ENCODE measurements at regions not wholly inside any gene's neighbourhood (a gene's known extent, or its start where the extent isn't known, plus 50 kb on each side); places are given as distances from the start of the nearest gene placed in this dataset.

DNA sequence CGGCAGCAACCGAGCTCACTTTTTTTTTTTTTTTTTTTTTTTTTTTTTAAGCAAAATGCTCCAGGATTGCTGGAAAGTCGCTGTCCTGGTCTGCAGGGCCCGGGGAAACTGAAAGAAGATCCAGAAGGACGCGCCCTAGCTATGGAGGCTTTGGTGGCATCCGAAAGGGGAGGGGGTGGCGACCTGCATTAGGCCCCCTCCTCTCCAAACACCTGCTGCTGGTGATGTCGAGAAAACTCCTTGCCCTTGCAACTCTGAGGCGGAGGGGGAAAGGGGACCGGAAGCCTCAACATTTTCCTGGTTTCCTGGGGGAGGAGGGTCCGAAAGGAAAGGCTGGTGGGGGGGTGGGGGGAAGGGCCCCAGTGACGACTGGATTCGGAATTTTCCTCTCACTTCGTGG, 421.1 kb downstream of the VRK1 start:
- no peak overlapping the region for H3K27ac Mint-ChIP-seq

GRCh38 chr14:97218691-97219430, 421.7 kb downstream of the VRK1 start:
- Mint-ChIP-seq H3K9me3 (no peaks in the 10 kb centered on the region), H3K27ac (peak overlapping the region; percentile 32), H3K4me3 (peak overlapping the region; percentile 75), H3K36me3 (ENCODE audit: low read depth) (no peaks in the 10 kb centered on the region), H3K4me1 (ENCODE audit: low read depth) (peaks cover 14% of the 10 kb centered on the region), H3K27me3 (peaks cover 27% of the 10 kb centered on the region)
- DNase-seq, result peak; percentile 68

More for the DNA sequence above, 421.1 kb downstream of the VRK1 start:
- H3K4me1 Mint-ChIP-seq (ENCODE audit: low read depth), result peaks cover 14% of the 10 kb centered on the region
- peak overlapping the region; percentile 75 for H3K4me3 Mint-ChIP-seq
- H3K9me3 Mint-ChIP-seq, result no peaks in the 10 kb centered on the region
- no peaks in the 10 kb centered on the region for H3K36me3 Mint-ChIP-seq (ENCODE audit: low read depth)
- peak; percentile 30 for DNase-seq
- H3K27me3 Mint-ChIP-seq, result peaks cover 23% of the 10 kb centered on the region

DNA sequence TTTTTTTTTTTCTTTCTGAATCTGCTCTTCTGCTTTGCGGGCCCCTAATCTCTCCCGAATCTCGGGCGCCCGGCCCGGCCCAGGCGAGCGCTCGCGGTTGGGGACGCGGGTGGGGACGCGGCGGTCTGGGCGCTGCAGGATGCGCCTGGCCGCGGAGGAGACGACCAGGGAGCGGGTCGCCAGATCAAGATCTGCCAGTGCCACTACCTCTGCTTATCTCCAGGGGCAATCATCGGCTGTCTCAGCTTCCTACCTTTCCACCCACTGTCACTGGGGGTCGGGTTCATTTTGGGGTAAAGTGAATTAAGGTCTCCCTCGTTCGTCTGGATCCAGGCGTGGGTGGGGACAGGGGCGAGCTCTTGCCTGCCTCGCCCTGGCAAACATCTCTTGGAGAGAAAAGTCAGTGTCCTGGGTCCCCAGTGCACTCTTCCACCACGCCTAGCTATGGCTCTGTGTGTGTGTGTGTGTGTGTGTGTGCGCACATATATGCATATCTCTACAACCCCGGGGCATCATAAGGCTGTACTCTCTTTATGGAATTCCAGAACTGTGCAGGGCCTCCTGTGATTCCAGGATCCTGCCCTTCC, 422.3 kb downstream of the VRK1 start:
- peak; percentile 51 for DNase-seq
- peaks cover 29% of the 10 kb centered on the region for H3K27me3 Mint-ChIP-seq
- peak overlapping the region; percentile 75 for H3K4me3 Mint-ChIP-seq
- H3K4me1 Mint-ChIP-seq (ENCODE audit: low read depth), result peaks cover 14% of the 10 kb centered on the region
- peak overlapping the region; percentile 58 for H3K27ac Mint-ChIP-seq
- no peaks in the 10 kb centered on the region for H3K9me3 Mint-ChIP-seq
- H3K36me3 Mint-ChIP-seq (ENCODE audit: low read depth), result no peaks in the 10 kb centered on the region

- no peaks in the 10 kb centered on the region for H3K36me3 Mint-ChIP-seq (ENCODE audit: low read depth)
- H3K4me1 Mint-ChIP-seq (ENCODE audit: low read depth), result peaks cover 14% of the 10 kb centered on the region
- no peak for DNase-seq
- H3K27ac Mint-ChIP-seq, result no peak overlapping the region
- H3K9me3 Mint-ChIP-seq, result no peaks in the 10 kb centered on the region
- no peak overlapping the region for H3K4me3 Mint-ChIP-seq
- peaks cover 35% of the 10 kb centered on the region for H3K27me3 Mint-ChIP-seq
Measured at GRCh38 chr14:97221572-97222285, 424.5 kb downstream of the VRK1 start.

DNA sequence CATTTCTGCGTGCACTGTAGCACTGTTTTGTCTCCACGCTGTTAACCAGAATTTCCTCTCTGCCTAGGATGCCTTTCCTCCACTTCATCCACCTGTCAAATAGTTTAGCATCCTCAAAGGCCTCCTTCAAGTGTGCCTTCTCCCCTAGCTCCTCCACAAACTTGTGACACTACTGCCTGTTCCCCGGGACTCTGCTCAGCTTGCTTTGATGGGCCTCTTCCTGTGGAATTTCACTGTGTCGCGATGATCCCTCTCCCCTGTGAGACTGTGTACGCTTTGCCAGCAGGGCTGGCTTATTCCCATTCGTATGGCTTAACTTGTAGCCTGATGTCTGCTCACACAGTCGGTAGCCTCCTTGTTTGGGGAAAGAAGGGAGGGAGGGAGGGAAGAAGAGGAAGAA, 426.8 kb downstream of the VRK1 start:
- peaks cover 10% of the 10 kb centered on the region for H3K4me1 Mint-ChIP-seq (ENCODE audit: low read depth)
- H3K36me3 Mint-ChIP-seq (ENCODE audit: low read depth), result no peaks in the 10 kb centered on the region
- H3K4me3 Mint-ChIP-seq, result no peak overlapping the region
- H3K27ac Mint-ChIP-seq, result no peak overlapping the region
- no peaks in the 10 kb centered on the region for H3K9me3 Mint-ChIP-seq
- DNase-seq, result no peak
- peaks cover 39% of the 10 kb centered on the region for H3K27me3 Mint-ChIP-seq

GRCh38 chr14:97230051-97230450, 432.9 kb downstream of the VRK1 start:
- H3K27me3 Mint-ChIP-seq, result peaks cover 9% of the 10 kb centered on the region
- no peaks in the 10 kb centered on the region for H3K9me3 Mint-ChIP-seq
- no peak for DNase-seq
- H3K27ac Mint-ChIP-seq, result no peak overlapping the region
- no peak overlapping the region for H3K4me3 Mint-ChIP-seq
- H3K36me3 Mint-ChIP-seq (ENCODE audit: low read depth), result no peaks in the 10 kb centered on the region
- H3K4me1 Mint-ChIP-seq (ENCODE audit: low read depth), result no peaks in the 10 kb centered on the region

DNA sequence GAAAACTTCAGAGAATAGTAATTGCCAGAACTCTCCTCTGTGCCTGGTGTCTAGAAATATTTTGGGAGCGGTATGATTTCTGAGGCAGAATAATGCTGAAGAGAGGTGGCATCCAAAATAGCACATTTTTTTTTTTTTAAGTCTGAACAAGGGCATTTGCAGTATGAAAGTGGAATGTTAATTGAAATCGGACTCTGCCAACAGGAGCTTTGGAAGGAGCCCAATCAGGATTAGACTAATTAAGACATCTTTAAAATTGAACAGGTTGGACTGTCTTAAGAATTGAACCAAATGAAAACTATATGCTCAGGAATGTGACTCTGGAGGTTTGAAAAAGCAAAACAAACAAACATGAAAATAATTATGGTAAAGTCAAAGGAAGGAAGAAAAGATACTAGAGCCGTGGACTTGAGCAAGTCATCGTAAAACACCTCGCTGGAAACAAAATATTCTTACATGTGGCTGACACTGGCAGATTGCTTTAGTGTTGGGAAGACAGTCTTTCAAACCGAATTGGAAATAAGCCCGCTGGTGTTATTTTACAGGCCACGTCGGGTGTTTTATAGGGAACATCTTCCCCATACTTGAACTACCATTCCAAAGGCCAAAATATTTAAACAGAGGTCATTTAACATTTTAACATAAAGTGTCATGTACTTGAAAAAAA, 436.3 kb downstream of the VRK1 start:
- Mint-ChIP-seq H3K27ac (no peak overlapping the region), H3K27me3 (peaks cover 5% of the 10 kb centered on the region), H3K9me3 (no peaks in the 10 kb centered on the region), H3K36me3 (ENCODE audit: low read depth) (no peaks in the 10 kb centered on the region), H3K4me3 (no peak overlapping the region), H3K4me1 (ENCODE audit: low read depth) (peaks cover 1% of the 10 kb centered on the region)
- no peak for DNase-seq

DNA sequence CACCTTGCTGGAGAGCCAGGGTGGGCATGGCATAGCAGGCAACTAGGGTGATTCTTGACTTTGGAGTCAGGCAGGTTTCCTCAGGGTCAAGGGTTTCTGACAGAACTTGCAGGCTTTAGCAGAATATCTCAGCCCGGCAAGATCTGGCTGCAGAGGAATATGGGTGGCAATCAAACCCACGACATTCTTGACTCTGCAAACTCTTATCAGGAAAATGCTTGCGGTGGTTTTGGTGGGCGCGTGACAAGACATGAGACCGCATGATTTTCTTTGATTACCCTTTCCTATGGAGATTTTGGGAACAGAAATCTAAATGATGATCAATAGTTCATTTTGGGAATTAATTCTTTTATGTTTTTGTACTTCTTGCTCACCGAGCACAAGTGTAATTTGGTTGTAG, 449.5 kb downstream of the VRK1 start:
- no peak for DNase-seq
- Mint-ChIP-seq H3K9me3 (no peaks in the 10 kb centered on the region), H3K27me3 (no peaks in the 10 kb centered on the region), H3K27ac (no peak overlapping the region), H3K36me3 (ENCODE audit: low read depth) (no peaks in the 10 kb centered on the region), H3K4me1 (ENCODE audit: low read depth) (peaks cover 7% of the 10 kb centered on the region), H3K4me3 (no peak overlapping the region)

- Mint-ChIP-seq H3K27ac (no peak overlapping the region), H3K9me3 (peaks cover 8% of the 10 kb centered on the region)
Measured at GRCh38 chr14:97248973-97249372, 451.8 kb downstream of the VRK1 start.

DNA sequence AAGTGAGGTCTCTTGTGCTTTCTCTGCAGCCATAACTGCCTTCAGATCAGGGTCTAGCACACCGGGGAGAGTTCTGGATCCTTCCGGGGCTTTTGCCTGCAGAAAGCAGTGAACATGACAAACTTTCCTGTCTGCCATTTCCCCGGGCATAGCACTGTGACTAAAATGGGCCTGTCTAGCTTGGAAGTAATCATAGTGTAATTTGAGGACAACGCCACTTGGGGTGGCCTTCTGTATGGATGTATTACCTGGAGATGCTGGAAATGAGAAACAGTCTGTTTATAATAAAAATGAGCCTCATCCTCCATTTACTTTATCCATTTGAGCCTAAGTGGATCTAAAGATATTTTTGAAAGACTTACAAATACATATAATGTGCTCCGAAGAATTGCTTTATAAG, 453.7 kb downstream of the VRK1 start:
- Mint-ChIP-seq H3K9me3 (peaks cover 8% of the 10 kb centered on the region), H3K4me1 (ENCODE audit: low read depth) (peaks cover 24% of the 10 kb centered on the region), H3K27ac (no peak overlapping the region), H3K4me3 (no peak overlapping the region), H3K27me3 (no peaks in the 10 kb centered on the region), H3K36me3 (ENCODE audit: low read depth) (no peaks in the 10 kb centered on the region)
- no peak for DNase-seq

More at GRCh38 chr14:97248973-97249372, 451.8 kb downstream of the VRK1 start:
- Mint-ChIP-seq H3K4me3 (no peak overlapping the region), H3K4me1 (ENCODE audit: low read depth) (peaks cover 21% of the 10 kb centered on the region), H3K36me3 (ENCODE audit: low read depth) (no peaks in the 10 kb centered on the region), H3K27me3 (no peaks in the 10 kb centered on the region)
- DNase-seq, result no peak

GRCh38 chr14:97251491-97252155, 454.4 kb downstream of the VRK1 start:
- H3K4me3 Mint-ChIP-seq, result no peak overlapping the region
- H3K4me1 Mint-ChIP-seq (ENCODE audit: low read depth), result peaks cover 24% of the 10 kb centered on the region
- peaks cover 8% of the 10 kb centered on the region for H3K9me3 Mint-ChIP-seq
- no peaks in the 10 kb centered on the region for H3K36me3 Mint-ChIP-seq (ENCODE audit: low read depth)
- no peak for DNase-seq
- H3K27me3 Mint-ChIP-seq, result no peaks in the 10 kb centered on the region
- H3K27ac Mint-ChIP-seq, result no peak overlapping the region

GRCh38 chr14:97253756-97254155, 456.6 kb downstream of the VRK1 start:
- no peak overlapping the region for H3K27ac Mint-ChIP-seq
- H3K27me3 Mint-ChIP-seq, result no peaks in the 10 kb centered on the region
- peaks cover 24% of the 10 kb centered on the region for H3K4me1 Mint-ChIP-seq (ENCODE audit: low read depth)
- no peak for DNase-seq
- no peak overlapping the region for H3K4me3 Mint-ChIP-seq
- H3K9me3 Mint-ChIP-seq, result peaks cover 8% of the 10 kb centered on the region
- no peaks in the 10 kb centered on the region for H3K36me3 Mint-ChIP-seq (ENCODE audit: low read depth)

DNA sequence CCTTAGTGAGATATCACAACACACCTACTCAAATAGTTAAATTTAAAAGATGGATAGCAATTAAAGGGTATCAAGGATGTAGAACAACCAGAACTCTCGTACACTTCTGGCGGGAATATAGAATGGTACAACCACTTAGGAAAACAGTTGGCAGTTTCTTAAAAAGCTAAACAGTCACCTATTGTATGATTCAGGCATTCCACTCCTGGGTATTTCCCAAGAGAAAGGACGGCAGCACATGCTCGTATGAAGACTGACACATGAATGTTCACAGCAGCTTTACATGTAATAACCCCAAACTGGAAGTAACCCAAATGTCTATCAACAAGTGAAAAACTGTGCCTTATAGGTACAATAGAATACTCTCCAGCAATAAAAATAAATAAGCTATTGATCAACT, 465.2 kb downstream of the VRK1 start:
- H3K27ac Mint-ChIP-seq, result no peak overlapping the region
- H3K36me3 Mint-ChIP-seq (ENCODE audit: low read depth), result no peaks in the 10 kb centered on the region
- no peaks in the 10 kb centered on the region for H3K27me3 Mint-ChIP-seq
- H3K4me3 Mint-ChIP-seq, result no peak overlapping the region
- H3K9me3 Mint-ChIP-seq, result peaks cover 2% of the 10 kb centered on the region
- peaks cover 6% of the 10 kb centered on the region for H3K4me1 Mint-ChIP-seq (ENCODE audit: low read depth)
- DNase-seq, result no peak

DNA sequence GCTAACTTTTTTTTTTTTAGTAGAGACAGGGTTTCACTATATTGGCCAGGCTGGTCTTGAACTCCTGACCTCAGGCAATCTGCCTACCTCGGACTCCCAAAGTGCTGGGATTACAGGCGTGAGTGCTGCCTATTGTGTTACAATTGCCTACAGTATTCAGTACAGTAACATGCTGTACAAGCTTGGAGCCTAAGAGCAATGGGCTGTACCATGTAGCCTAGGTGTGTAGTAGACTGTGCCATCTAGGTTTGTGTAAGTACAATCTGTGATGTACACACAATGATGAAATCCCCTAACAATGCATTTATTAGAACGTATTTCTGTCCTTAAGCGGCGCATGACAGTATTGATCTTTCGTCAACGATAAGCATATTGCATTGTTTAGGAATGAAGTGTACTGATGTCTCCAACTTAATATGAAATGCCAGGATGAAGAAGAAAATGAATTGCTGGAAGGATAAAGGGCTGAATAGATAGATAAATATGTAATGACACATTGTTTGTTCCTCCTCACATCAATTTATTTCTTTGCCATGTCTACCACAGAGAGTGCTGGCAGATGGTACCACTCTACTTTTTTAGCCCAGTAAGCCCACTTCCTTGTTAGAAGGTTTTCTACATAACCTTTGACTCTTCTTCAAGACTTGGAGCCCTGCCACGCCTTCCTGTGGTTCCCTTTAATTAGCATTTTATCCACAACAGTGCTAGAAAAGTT, 467.5 kb downstream of the VRK1 start:
- Mint-ChIP-seq H3K9me3 (peaks cover 2% of the 10 kb centered on the region), H3K4me3 (no peak overlapping the region), H3K4me1 (ENCODE audit: low read depth) (peaks cover 16% of the 10 kb centered on the region), H3K27ac (no peak overlapping the region), H3K27me3 (no peaks in the 10 kb centered on the region), H3K36me3 (ENCODE audit: low read depth) (no peaks in the 10 kb centered on the region)
- no peak for DNase-seq
